ENCODE measurements at regions not wholly inside any gene's neighbourhood (a gene's known extent, or its start where the extent isn't known, plus 50 kb on each side); places are given as distances from the start of the nearest gene placed in this dataset.

GRCh38 chr18:47461406-47461948 lies 210.0 kb upstream of the SKOR2 start:
- TF ChIP-seq CTCF (conservative IDR thresholded peaks at IDR 0.05; ENCODE audit: low read length): no peak
- TF ChIP-seq EZH2phosphoT487 (IDR thresholded peaks at IDR 0.05; ENCODE audit: borderline replicate concordance, low read depth, low read length): no peak
